Loucy (cell line): ENCODE measurements at regions not wholly inside any gene's neighbourhood (a gene's known extent, or its start where the extent isn't known, plus 50 kb on each side); places are given as distances from the start of the nearest gene placed in this dataset.

Source experiments
- H2AFZ ChIP-seq: fragments of 200-600 bp; sonication (generic); 2 replicates; pipeline ENCODE4 v1.6.0; 2016; ENCODE audit warnings: antibody characterized with exemption, mild to moderate bottlenecking, low read length, moderate library complexity
- H3F3A ChIP-seq: fragments of 200-600 bp; 2 replicates; pipeline ENCODE4 v1.6.0; 2016; ENCODE audit warnings: antibody characterized with exemption, low read depth, mild to moderate bottlenecking
- H3K27me3 ChIP-seq: fragments of 200-600 bp; sonication (generic); 2 replicates; pipeline ENCODE4 v1.6.1; 2014; ENCODE audit warnings: low read length, mild to moderate bottlenecking; ENCODE audit not compliant: insufficient read depth, poor library complexity, severe bottlenecking
- H3K36me3 ChIP-seq: fragments of 200-600 bp; sonication (generic); 2 replicates; pipeline ENCODE4 v1.6.1; 2016; ENCODE audit warnings: low read length; ENCODE audit not compliant: insufficient read depth
- H3K4me1 ChIP-seq: fragments of 200-600 bp; sonication (generic); 2 replicates; pipeline ENCODE4 v1.5.1; 2014; ENCODE audit warnings: low read length, mild to moderate bottlenecking; ENCODE audit not compliant: insufficient read depth, poor library complexity, severe bottlenecking
- H3K4me2 ChIP-seq: fragments of 200-600 bp; sonication (generic); 2 replicates; pipeline ENCODE4 v1.6.0; 2014; ENCODE audit warnings: antibody characterized with exemption, low read length, low read depth, mild to moderate bottlenecking; ENCODE audit not compliant: poor library complexity, severe bottlenecking
- H3K4me3 ChIP-seq: fragments of 200-600 bp; sonication (generic); 2 replicates; pipeline ENCODE4 v1.5.1; 2014; ENCODE audit warnings: low read length, mild to moderate bottlenecking, mixed read lengths; ENCODE audit not compliant: poor library complexity, severe bottlenecking
- H3K79me2 ChIP-seq: fragments of 200-600 bp; sonication (generic); 2 replicates; pipeline ENCODE4 v1.6.1; 2014; ENCODE audit warnings: low read length; ENCODE audit not compliant: insufficient read depth
- H3K9ac ChIP-seq: fragments of 200-600 bp; sonication (generic); 2 replicates; pipeline ENCODE4 v1.6.0; 2014; ENCODE audit warnings: mild to moderate bottlenecking, low read depth, low read length, moderate library complexity; ENCODE audit not compliant: poor library complexity, severe bottlenecking
- H3K9me2 ChIP-seq: fragments of 200-600 bp; sonication (generic); replicated peaks from 2 replicates; pipeline ENCODE4 v1.6.1; 2016; ENCODE audit warnings: low read depth, low read length, mixed read lengths
- H3K9me3 ChIP-seq: fragments of 200-600 bp; sonication (generic); 2 replicates; pipeline ENCODE4 v1.6.1; 2014; ENCODE audit warnings: mild to moderate bottlenecking, antibody characterized with exemption, low read length, low read depth; ENCODE audit not compliant: insufficient read depth
- H4K20me1 ChIP-seq: fragments of 200-600 bp; sonication (generic); 2 replicates; pipeline ENCODE4 v1.6.0; 2014; ENCODE audit warnings: antibody characterized with exemption, low read length, mild to moderate bottlenecking; ENCODE audit not compliant: insufficient read depth, poor library complexity, severe bottlenecking
- CTCF ChIP-seq: fragments of 200-600 bp; sonication (generic); conservative IDR thresholded peaks from 2 replicates; pipeline ENCODE4 v1.5.1; 2014; ENCODE audit warnings: mild to moderate bottlenecking, antibody characterized with exemption, low read length
- EZH2phosphoT487 ChIP-seq: fragments of 200-600 bp; IDR thresholded peaks from 2 replicates; pipeline ENCODE4 v1.6.1; 2018; ENCODE audit warnings: antibody characterized with exemption, mild to moderate bottlenecking, moderate library complexity, borderline replicate concordance

GRCh38 chr6:74073999-74074398, 378.0 kb downstream of the CD109 start:
- Histone ChIP-seq H2AFZ (no peak overlapping the region), H3K9me3 (no peaks in the 10 kb centered on the region), H3K36me3 (no peaks in the 10 kb centered on the region), H3K4me3 (no peak overlapping the region), H3K4me1 (no peaks in the 10 kb centered on the region), H4K20me1 (no peaks in the 10 kb centered on the region), H3K79me2 (no peaks in the 10 kb centered on the region), H3K9me2 (no peaks in the 10 kb centered on the region), H3F3A (no peaks in the 10 kb centered on the region), H3K4me2 (no peak overlapping the region), H3K27me3 (no peaks in the 10 kb centered on the region), H3K9ac (no peak overlapping the region)
- TF ChIP-seq EZH2phosphoT487: no peak
- TF ChIP-seq CTCF: no peak

DNA sequence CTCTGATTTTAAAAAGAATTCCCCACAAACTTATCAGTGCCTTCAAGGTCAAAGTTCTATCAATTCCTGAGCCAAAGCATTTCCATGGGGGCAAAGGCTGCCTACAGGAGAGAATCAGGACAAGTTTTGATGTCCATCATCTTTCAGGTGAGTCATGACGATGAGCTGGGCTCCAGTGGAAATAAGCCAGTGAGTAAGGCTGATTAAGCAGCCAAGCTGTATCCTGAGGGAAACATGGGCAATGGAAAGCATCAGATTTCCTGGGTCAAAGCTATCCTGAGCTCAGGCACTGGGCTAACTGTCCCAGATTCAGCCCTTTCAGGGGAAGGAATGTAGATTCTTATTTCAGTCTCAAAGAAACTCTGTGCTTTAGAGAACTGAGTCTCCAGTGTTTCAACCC, 377.4 kb downstream of the CD109 start:
- no peak overlapping the region for H3K4me3 ChIP-seq
- H3K27me3 ChIP-seq: no peaks in the 10 kb centered on the region
- H3K9me2 ChIP-seq: no peaks in the 10 kb centered on the region
- H3K4me1 ChIP-seq: no peaks in the 10 kb centered on the region
- H3K36me3 ChIP-seq: no peaks in the 10 kb centered on the region
- H3F3A ChIP-seq: no peaks in the 10 kb centered on the region
- TF ChIP-seq EZH2phosphoT487 (no peak), CTCF (no peak)
- H4K20me1 ChIP-seq: no peaks in the 10 kb centered on the region
- no peak overlapping the region for H3K4me2 ChIP-seq
- no peak overlapping the region for H2AFZ ChIP-seq
- no peaks in the 10 kb centered on the region for H3K9me3 ChIP-seq
- H3K9ac ChIP-seq: no peak overlapping the region
- H3K79me2 ChIP-seq: no peaks in the 10 kb centered on the region

DNA sequence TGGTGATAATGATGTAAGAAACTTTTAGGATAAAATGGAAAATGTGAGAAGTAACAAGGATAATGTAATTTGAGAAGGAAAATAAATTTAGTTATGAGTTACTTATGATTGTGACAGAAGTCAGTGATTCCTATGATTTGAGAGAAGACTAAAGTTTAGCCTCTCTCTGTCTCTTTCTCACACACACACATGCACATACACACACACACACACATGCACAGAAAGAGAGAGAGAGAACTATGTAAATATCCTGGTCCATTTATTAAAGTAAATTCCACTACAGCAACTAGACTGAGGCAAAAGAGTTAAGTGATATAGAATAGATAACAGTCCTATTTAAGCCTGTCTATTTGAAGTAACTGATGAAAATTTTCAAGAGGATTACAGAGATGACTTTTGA, 375.2 kb downstream of the CD109 start:
- H3K9me3 ChIP-seq: no peaks in the 10 kb centered on the region

More for the DNA sequence above, 375.2 kb downstream of the CD109 start:
- no peaks in the 10 kb centered on the region for H3K79me2 ChIP-seq
- H3K36me3 ChIP-seq: no peaks in the 10 kb centered on the region
- H3K4me2 ChIP-seq: no peak overlapping the region
- no peaks in the 10 kb centered on the region for H3K9me2 ChIP-seq
- H3K27me3 ChIP-seq: no peaks in the 10 kb centered on the region
- no peak overlapping the region for H3K4me3 ChIP-seq
- H2AFZ ChIP-seq: no peak overlapping the region
- H3K4me1 ChIP-seq: no peaks in the 10 kb centered on the region
- H3K9ac ChIP-seq: no peak overlapping the region
- H3F3A ChIP-seq: no peaks in the 10 kb centered on the region
- H4K20me1 ChIP-seq: no peaks in the 10 kb centered on the region
- no peak for TF ChIP-seq CTCF
- TF ChIP-seq EZH2phosphoT487: no peak
